HG03039 (cell line): ENCODE measurements at regions not wholly inside any gene's neighbourhood (a gene's known extent, or its start where the extent isn't known, plus 50 kb on each side); places are given as distances from the start of the nearest gene placed in this dataset.
"Not testable (repeated sequence)": the region's sequence is repeated elsewhere in the genome, so short reads cannot be mapped to it uniquely, and the experiment has no call there.

Experiments
- ATAC-seq: cut with Tn5 transposase; IDR thresholded peaks from one replicate; pipeline ENCODE4 v1.9.1; 2021; ENCODE audit warnings: mild to moderate bottlenecking, moderate library complexity; ENCODE audit not compliant: unreplicated experiment

- no peak for ATAC-seq
These were observed 688.0 kb upstream of the ZWINT start for GRCh38 chr10:57049096-57049495.

- ATAC-seq = no peak
These were observed 677.5 kb upstream of the ZWINT start for GRCh38 chr10:57038531-57038930.

- no peak for ATAC-seq
These were observed 674.3 kb upstream of the ZWINT start for GRCh38 chr10:57035310-57035709.

GRCh38 chr10:57032301-57032700 lies 671.2 kb upstream of the ZWINT start:
- ATAC-seq = not testable (repeated sequence)

- ATAC-seq = no peak
These were observed 670.3 kb upstream of the ZWINT start for GRCh38 chr10:57031346-57031745.

GRCh38 chr10:57026307-57026706 lies 665.2 kb upstream of the ZWINT start:
- ATAC-seq = no peak

- no peak for ATAC-seq
These were observed 662.6 kb upstream of the ZWINT start for GRCh38 chr10:57023626-57024025.

GRCh38 chr10:57018452-57018851 lies 657.4 kb upstream of the ZWINT start:
- no peak for ATAC-seq

- ATAC-seq = no peak
These were observed 656.4 kb upstream of the ZWINT start for GRCh38 chr10:57017356-57018037.

GRCh38 chr10:57015595-57016318 lies 654.7 kb upstream of the ZWINT start:
- no peak for ATAC-seq

- no peak for ATAC-seq
These were observed 654.1 kb upstream of the ZWINT start for GRCh38 chr10:57015187-57015586.

- no peak for ATAC-seq
These were observed 653.7 kb upstream of the ZWINT start for GRCh38 chr10:57014758-57015157.

GRCh38 chr10:57008189-57008588 lies 647.1 kb upstream of the ZWINT start:
- ATAC-seq = no peak

GRCh38 chr10:56991591-56992069 lies 630.6 kb upstream of the ZWINT start:
- ATAC-seq = no peak

- ATAC-seq = no peak
These were observed 614.5 kb upstream of the ZWINT start for GRCh38 chr10:56975513-56975912.

GRCh38 chr10:56973766-56974165 lies 612.7 kb upstream of the ZWINT start:
- no peak for ATAC-seq

GRCh38 chr10:56943221-56943755 lies 582.2 kb upstream of the ZWINT start:
- ATAC-seq = no peak

GRCh38 chr10:56934515-56934914 lies 573.5 kb upstream of the ZWINT start:
- ATAC-seq = no peak

- no peak for ATAC-seq
These were observed 567.7 kb upstream of the ZWINT start for GRCh38 chr10:56928714-56929113.

- no peak for ATAC-seq
These were observed 566.6 kb upstream of the ZWINT start for GRCh38 chr10:56927701-56928100.

GRCh38 chr10:56920601-56921261 lies 559.7 kb upstream of the ZWINT start:
- no peak for ATAC-seq

- no peak for ATAC-seq
These were observed 551.0 kb upstream of the ZWINT start for GRCh38 chr10:56912043-56912442.
